ENCODE measurements at regions not wholly inside any gene's neighbourhood (a gene's known extent, or its start where the extent isn't known, plus 50 kb on each side); places are given as distances from the start of the nearest gene placed in this dataset.

DNA sequence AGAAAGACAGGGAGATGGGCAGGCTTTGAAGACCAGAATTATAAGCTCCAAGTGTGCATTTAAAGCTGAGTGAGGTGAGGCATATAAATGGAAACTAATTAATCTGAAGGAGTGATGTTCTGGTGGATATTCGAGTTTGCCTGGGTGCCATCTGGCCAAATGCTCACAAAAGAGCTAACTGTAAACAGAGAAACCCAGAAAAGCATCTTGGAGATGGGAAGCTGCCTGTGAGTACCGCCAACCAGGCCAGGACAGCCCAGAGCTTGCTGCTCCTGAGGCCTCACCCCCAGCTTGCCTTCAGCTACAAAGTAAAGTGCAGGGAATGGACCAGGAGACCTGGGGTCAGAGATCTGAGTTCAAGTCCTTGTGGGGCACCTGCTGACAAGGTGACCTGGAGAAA, 446.1 kb upstream of the MYT1L start:
- TF ChIP-seq CTCF (IDR thresholded peaks at IDR 0.05) = no peak
- TF ChIP-seq POLR2AphosphoS5 (IDR thresholded peaks at IDR 0.05; ENCODE audit: low read depth, low read length) = no peak
- TF ChIP-seq REST (IDR thresholded peaks at IDR 0.05; ENCODE audit: low read depth, low read length) = no peak
- no peak for TF ChIP-seq TAF1 (IDR thresholded peaks at IDR 0.05; ENCODE audit: borderline replicate concordance, low read depth, low read length)
- no peak for TF ChIP-seq CHD2 (IDR thresholded peaks at IDR 0.05; ENCODE audit: low read length, partially characterized antibody)
- TF ChIP-seq USF2 (IDR thresholded peaks at IDR 0.05; ENCODE audit: borderline replicate concordance, low read depth, low read length) = no peak
- no peak for TF ChIP-seq RCOR1 (IDR thresholded peaks at IDR 0.05; ENCODE audit: low read length)
- TF ChIP-seq ELF1 (IDR thresholded peaks at IDR 0.05) = no peak
- TF ChIP-seq, protein P1, sequence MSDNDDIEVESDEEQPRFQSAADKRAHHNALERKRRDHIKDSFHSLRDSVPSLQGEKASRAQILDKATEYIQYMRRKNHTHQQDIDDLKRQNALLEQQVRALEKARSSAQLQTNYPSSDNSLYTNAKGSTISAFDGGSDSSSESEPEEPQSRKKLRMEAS (IDR thresholded peaks at IDR 0.05; ENCODE audit: low read depth) = no peak
- TF ChIP-seq MXI1 (IDR thresholded peaks at IDR 0.05; ENCODE audit: low read depth, low read length) = no peak
- no peak for TF ChIP-seq EP300 (IDR thresholded peaks at IDR 0.05; ENCODE audit: borderline replicate concordance in 1 of 2, low read depth in 1 of 2, low read length in 1 of 2)
- TF ChIP-seq, protein P2, sequence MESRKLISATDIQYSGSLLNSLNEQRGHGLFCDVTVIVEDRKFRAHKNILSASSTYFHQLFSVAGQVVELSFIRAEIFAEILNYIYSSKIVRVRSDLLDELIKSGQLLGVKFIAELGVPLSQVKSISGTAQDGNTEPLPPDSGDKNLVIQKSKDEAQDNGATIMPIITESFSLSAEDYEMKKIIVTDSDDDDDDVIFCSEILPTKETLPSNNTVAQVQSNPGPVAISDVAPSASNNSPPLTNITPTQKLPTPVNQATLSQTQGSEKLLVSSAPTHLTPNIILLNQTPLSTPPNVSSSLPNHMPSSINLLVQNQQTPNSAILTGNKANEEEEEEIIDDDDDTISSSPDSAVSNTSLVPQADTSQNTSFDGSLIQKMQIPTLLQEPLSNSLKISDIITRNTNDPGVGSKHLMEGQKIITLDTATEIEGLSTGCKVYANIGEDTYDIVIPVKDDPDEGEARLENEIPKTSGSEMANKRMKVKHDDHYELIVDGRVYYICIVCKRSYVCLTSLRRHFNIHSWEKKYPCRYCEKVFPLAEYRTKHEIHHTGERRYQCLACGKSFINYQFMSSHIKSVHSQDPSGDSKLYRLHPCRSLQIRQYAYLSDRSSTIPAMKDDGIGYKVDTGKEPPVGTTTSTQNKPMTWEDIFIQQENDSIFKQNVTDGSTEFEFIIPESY (IDR thresholded peaks at IDR 0.05; ENCODE audit: borderline replicate concordance, low read depth) = no peak
